WTC11 (cell line): ENCODE measurements at regions not wholly inside any gene's neighbourhood (a gene's known extent, or its start where the extent isn't known, plus 50 kb on each side); places are given as distances from the start of the nearest gene placed in this dataset.

Experiments
- ATAC-seq: fragments of 200-7000 bp; cut with Tn5 transposase; 2 replicates; pipeline ENCODE4 v1.10.0; 2021; ENCODE audit warnings: mild to moderate bottlenecking, moderate library complexity
- CTCF ChIA-PET: fragments of 300-600 bp; sonication (Branson Sonifier 250); formaldehyde crosslinking; loops from one replicate; lab custom pipeline; 2021; ENCODE audit warnings: antibody characterized with exemption; lab: Charles Lee
- POLR2A ChIA-PET: fragments of 350-600 bp; sonication (Branson Sonifier 250); formaldehyde crosslinking; loops from one replicate; lab custom pipeline; 2021; ENCODE audit warnings: antibody characterized with exemption; lab: Charles Lee
- DNase-seq: peaks from one replicate; pipeline ENCODE4 v3.0.0; 2021; ENCODE audit warnings: low spot score
- H3K27ac Mint-ChIP-seq: 2 replicates; pipeline ENCODE4 v1.8.0; 2021; ENCODE audit warnings: mixed read lengths
- H3K27me3 Mint-ChIP-seq: 2 replicates; pipeline ENCODE4 v1.8.0; 2021; ENCODE audit warnings: low read depth, mild to moderate bottlenecking, moderate library complexity, mixed read lengths
- H3K36me3 Mint-ChIP-seq: 2 replicates; pipeline ENCODE4 v1.8.0; 2021; ENCODE audit warnings: mixed read lengths
- H3K4me1 Mint-ChIP-seq: 2 replicates; pipeline ENCODE4 v1.8.0; 2022; ENCODE audit warnings: mixed read lengths
- H3K4me3 Mint-ChIP-seq: 2 replicates; pipeline ENCODE4 v1.8.0; 2021; ENCODE audit warnings: mild to moderate bottlenecking, moderate library complexity, mixed read lengths
- H3K9me3 Mint-ChIP-seq: 2 replicates; pipeline ENCODE4 v1.8.0; 2021; ENCODE audit warnings: mixed read lengths
- AFF4 ChIP-seq: sonication (generic); formaldehyde crosslinking; IDR thresholded peaks from 2 replicates; pipeline ENCODE4 v1.8.1; 2023; ENCODE audit warnings: mild to moderate bottlenecking, missing genetic modification reagents, borderline replicate concordance
- AR ChIP-seq: fragments of 250-450 bp; sonication (Bioruptor Pico); IDR thresholded peaks from 2 replicates; pipeline ENCODE4 v1.9.0; 2021; ENCODE audit warnings: mild to moderate bottlenecking
- CREM ChIP-seq: sonication (generic); formaldehyde crosslinking; IDR thresholded peaks from 2 replicates; pipeline ENCODE4 v1.8.1; 2022; ENCODE audit warnings: mild to moderate bottlenecking, missing genetic modification reagents, moderate library complexity
- E2F1 ChIP-seq: sonication (generic); formaldehyde crosslinking; IDR thresholded peaks from 2 replicates; pipeline ENCODE4 v1.8.0; 2022; ENCODE audit warnings: mild to moderate bottlenecking, missing genetic modification reagents
- ERG ChIP-seq: fragments of 250-450 bp; sonication (Bioruptor Pico); IDR thresholded peaks from 2 replicates; pipeline ENCODE4 v1.8.0; 2021; ENCODE audit warnings: mild to moderate bottlenecking
- FOXP4 ChIP-seq: sonication (generic); formaldehyde crosslinking; IDR thresholded peaks from 2 replicates; pipeline ENCODE4 v1.8.0; 2022; ENCODE audit warnings: mild to moderate bottlenecking, missing genetic modification reagents
- GRHL2 ChIP-seq: fragments of 250-450 bp; sonication (Bioruptor Pico); IDR thresholded peaks from 2 replicates; pipeline ENCODE4 v1.8.0; 2022; ENCODE audit warnings: mild to moderate bottlenecking, moderate library complexity; ENCODE audit not compliant: insufficient replicate concordance, severe bottlenecking
- GTF2I ChIP-seq: fragments of 250-450 bp; sonication (Bioruptor Pico); conservative IDR thresholded peaks from 2 replicates; pipeline ENCODE4 v1.4.0; 2021; ENCODE audit warnings: mild to moderate bottlenecking
- IRF1 ChIP-seq: sonication (generic); formaldehyde crosslinking; IDR thresholded peaks from 2 replicates; pipeline ENCODE4 v1.8.0; 2023; ENCODE audit warnings: missing genetic modification reagents
- IRF2 ChIP-seq: sonication (generic); formaldehyde crosslinking; IDR thresholded peaks from 2 replicates; pipeline ENCODE4 v1.8.0; 2022; ENCODE audit warnings: low read depth, missing genetic modification reagents, borderline replicate concordance
- JAZF1 ChIP-seq: fragments of 250-450 bp; sonication (Bioruptor Pico); IDR thresholded peaks from 2 replicates; pipeline ENCODE4 v1.9.0; 2021; ENCODE audit warnings: moderate library complexity, mild to moderate bottlenecking, inconsistent platforms
- MLX ChIP-seq: sonication (generic); formaldehyde crosslinking; IDR thresholded peaks from 2 replicates; pipeline ENCODE4 v1.8.1; 2023; ENCODE audit warnings: mild to moderate bottlenecking, missing genetic modification reagents, moderate library complexity
- MYBL2 ChIP-seq: sonication (generic); formaldehyde crosslinking; IDR thresholded peaks from 2 replicates; pipeline ENCODE4 v1.8.1; 2023; ENCODE audit warnings: mild to moderate bottlenecking, moderate library complexity, missing genetic modification reagents
- STAT6 ChIP-seq: sonication (generic); formaldehyde crosslinking; conservative IDR thresholded peaks from 2 replicates; pipeline ENCODE4 v1.8.1; 2023; ENCODE audit warnings: mild to moderate bottlenecking, low read depth, missing genetic modification reagents, moderate library complexity
- ZMAT4 ChIP-seq: fragments of 250-450 bp; sonication (Bioruptor Pico); IDR thresholded peaks from 2 replicates; pipeline ENCODE4 v1.9.0; 2021; ENCODE audit warnings: mild to moderate bottlenecking
- ZNF416 ChIP-seq: fragments of 250-450 bp; sonication (Bioruptor Pico); IDR thresholded peaks from 2 replicates; pipeline ENCODE4 v1.9.0; 2021; ENCODE audit warnings: mild to moderate bottlenecking, inconsistent platforms

- TF ChIP-seq AR (no peak), GRHL2 (no peak), ZNF416 (CRISPR knock-in tag) (no peak), GTF2I (CRISPR knock-in tag) (no peak), E2F1 (CRISPR knock-in tag) (no peak), JAZF1 (CRISPR knock-in tag) (no peak), ZMAT4 (CRISPR knock-in tag) (no peak)
These were observed 141.6 kb downstream of the ATP23 start (continued) for GRCh38 chr12:58082996-58083395.

- no peak for ATAC-seq
- TF ChIP-seq AFF4 (no peak), IRF2 (no peak)
- TF ChIP-seq, all 79 proteins: peak for 0
- H3K4me1 Mint-ChIP-seq: peaks cover 21% of the 10 kb centered on the region
- CTCF ChIA-PET: no interaction called here
- peaks cover 3% of the 10 kb centered on the region; the same call in 1 of the 2 replicates for H3K27me3 Mint-ChIP-seq
- no peak overlapping the region for H3K4me3 Mint-ChIP-seq
- H3K9me3 Mint-ChIP-seq: peaks cover 17% of the 10 kb centered on the region
- no peaks in the 10 kb centered on the region for H3K36me3 Mint-ChIP-seq
- no peak overlapping the region for H3K27ac Mint-ChIP-seq
- POLR2A ChIA-PET: no interaction called here
- DNase-seq: no peak
These were observed 144.6 kb downstream of the ATP23 start for GRCh38 chr12:58086006-58086405.

GRCh38 chr12:58086930-58087329 is 145.6 kb downstream of the ATP23 start:
- H3K27me3 Mint-ChIP-seq: peaks cover 3% of the 10 kb centered on the region; the same call in 1 of the 2 replicates
- TF ChIP-seq IRF1 (CRISPR knock-in tag) (no peak), ERG (CRISPR knock-in tag) (no peak), STAT6 (CRISPR knock-in tag) (no peak), MYBL2 (CRISPR knock-in tag) (no peak), MLX (CRISPR knock-in tag) (no peak), CREM (no peak), FOXP4 (CRISPR knock-in tag) (no peak)
- H3K36me3 Mint-ChIP-seq: no peaks in the 10 kb centered on the region
- DNase-seq (no peak), ATAC-seq (no peak)
- POLR2A ChIA-PET: interaction anchor here (0.6 kb wide), 2 partner anchors 87 to 251 kb away, joined by 3 read pairs; no protein-coding TSS in a partner anchor
- CTCF ChIA-PET: interaction anchor here (0.6 kb wide), 1 partner anchor 128 kb away, joined by 3 read pairs; no protein-coding TSS in a partner anchor
- H3K27ac Mint-ChIP-seq: no peak overlapping the region
- H3K4me3 Mint-ChIP-seq: no peak overlapping the region
- peaks cover 21% of the 10 kb centered on the region for H3K9me3 Mint-ChIP-seq
- H3K4me1 Mint-ChIP-seq: peaks cover 21% of the 10 kb centered on the region
